ENCODE measurements at regions not wholly inside any gene's neighbourhood (a gene's known extent, or its start where the extent isn't known, plus 50 kb on each side); places are given as distances from the start of the nearest gene placed in this dataset.

GRCh38 chr1:207971331-207972219 is 60.6 kb upstream of the CD34 start:
- peaks cover 22% of the 10 kb centered on the region for H3K27me3 Mint-ChIP-seq (ENCODE audit: low read depth)
- H3K9me3 Mint-ChIP-seq (ENCODE audit: low read depth), result no peaks in the 10 kb centered on the region
- H3K4me3 Mint-ChIP-seq (ENCODE audit: unreplicated experiment), result no peak overlapping the region
- DNase-seq (ENCODE audit: low spot score), result no peak
- no peak overlapping the region for H3K27ac Mint-ChIP-seq (ENCODE audit: unreplicated experiment)
- peaks cover 2% of the 10 kb centered on the region for H3K36me3 Mint-ChIP-seq (ENCODE audit: low read depth)
- no peak for TF ChIP-seq CTCF (IDR thresholded peaks at IDR 0.05)
- peaks cover 9% of the 10 kb centered on the region for H3K4me1 Mint-ChIP-seq (ENCODE audit: low read depth)

- H3K4me1 Mint-ChIP-seq (ENCODE audit: low read depth), result peaks cover 9% of the 10 kb centered on the region
- peaks cover 20% of the 10 kb centered on the region for H3K27me3 Mint-ChIP-seq (ENCODE audit: low read depth)
These were observed 59.7 kb upstream of the CD34 start for GRCh38 chr1:207970329-207971233.

GRCh38 chr1:207969528-207969927 is 58.6 kb upstream of the CD34 start:
- Mint-ChIP-seq H3K36me3 (ENCODE audit: low read depth) (peaks cover 2% of the 10 kb centered on the region), H3K9me3 (ENCODE audit: low read depth) (no peaks in the 10 kb centered on the region), H3K27ac (ENCODE audit: unreplicated experiment) (no peak overlapping the region), H3K4me1 (ENCODE audit: low read depth) (peaks cover 13% of the 10 kb centered on the region), H3K27me3 (ENCODE audit: low read depth) (peaks cover 13% of the 10 kb centered on the region), H3K4me3 (ENCODE audit: unreplicated experiment) (no peak overlapping the region)
- no peak for DNase-seq (ENCODE audit: low spot score)
- TF ChIP-seq CTCF (IDR thresholded peaks at IDR 0.05), result no peak

More at GRCh38 chr1:207970329-207971233, 59.7 kb upstream of the CD34 start:
- Mint-ChIP-seq H3K4me3 (ENCODE audit: unreplicated experiment) (no peak overlapping the region), H3K36me3 (ENCODE audit: low read depth) (peaks cover 2% of the 10 kb centered on the region), H3K27ac (ENCODE audit: unreplicated experiment) (no peak overlapping the region), H3K9me3 (ENCODE audit: low read depth) (no peaks in the 10 kb centered on the region)
- TF ChIP-seq CTCF (IDR thresholded peaks at IDR 0.05), result no peak
- no peak for DNase-seq (ENCODE audit: low spot score)

- H3K36me3 Mint-ChIP-seq (ENCODE audit: low read depth), result peaks cover 2% of the 10 kb centered on the region
- DNase-seq (ENCODE audit: low spot score), result no peak
- H3K4me1 Mint-ChIP-seq (ENCODE audit: low read depth), result peaks cover 23% of the 10 kb centered on the region
These were observed 57.6 kb upstream of the CD34 start for GRCh38 chr1:207968521-207969009.

More at GRCh38 chr1:207968521-207969009, 57.6 kb upstream of the CD34 start:
- H3K9me3 Mint-ChIP-seq (ENCODE audit: low read depth), result no peaks in the 10 kb centered on the region
- H3K27ac Mint-ChIP-seq (ENCODE audit: unreplicated experiment), result no peak overlapping the region
- no peak for TF ChIP-seq CTCF (IDR thresholded peaks at IDR 0.05)
- H3K4me3 Mint-ChIP-seq (ENCODE audit: unreplicated experiment), result no peak overlapping the region
- H3K27me3 Mint-ChIP-seq (ENCODE audit: low read depth), result peaks cover 7% of the 10 kb centered on the region
